AG08395 (cell line): ENCODE measurements at regions not wholly inside any gene's neighbourhood (a gene's known extent, or its start where the extent isn't known, plus 50 kb on each side); places are given as distances from the start of the nearest gene placed in this dataset.

Experiments used
- DNase-seq: peaks from one replicate; pipeline ENCODE4 v3.0.0; 2012; ENCODE audit warnings: mixed read lengths, low spot score

GRCh38 chr6:102581378-102582124, 1188.0 kb downstream of the GRIK2 start:
- no peak for DNase-seq

- no peak for DNase-seq
These were observed 1177.9 kb downstream of the GRIK2 start for GRCh38 chr6:102571236-102571908.

DNA sequence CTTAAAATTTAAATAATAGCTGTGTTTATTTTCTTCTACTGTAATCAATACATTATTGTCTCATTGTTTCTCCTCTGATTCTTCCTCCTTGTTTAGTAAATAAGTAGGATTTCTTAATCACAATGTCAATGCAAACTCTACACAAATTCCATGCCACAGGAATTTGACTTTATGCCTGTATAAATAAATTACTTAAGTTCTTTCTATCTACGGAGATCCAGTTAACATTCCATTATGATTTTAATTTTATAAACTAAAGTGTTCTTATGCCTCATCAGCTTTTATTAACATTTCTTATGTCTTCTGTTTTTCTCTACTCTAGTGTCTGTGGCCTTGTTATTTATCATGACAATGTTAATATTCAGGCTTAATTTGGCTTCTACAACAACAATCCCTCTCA, 1169.2 kb downstream of the GRIK2 start:
- DNase-seq = no peak

DNA sequence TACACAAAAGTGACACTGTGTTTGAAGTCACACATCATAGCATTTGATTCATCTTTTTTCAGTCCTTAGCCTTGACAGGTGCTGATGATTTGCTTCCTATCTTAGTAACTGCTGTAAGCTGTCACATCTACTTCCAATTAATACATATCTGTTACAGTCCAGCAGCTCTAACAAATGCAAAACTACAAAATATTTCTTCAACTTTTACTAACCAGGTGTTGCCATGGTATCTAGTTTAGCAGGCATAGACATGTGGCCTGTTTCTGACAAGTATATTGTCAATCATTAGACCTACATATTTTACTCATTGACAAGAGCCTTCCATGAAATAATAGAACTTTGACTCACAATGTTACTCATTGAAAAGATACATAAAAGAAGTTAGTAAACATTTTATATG, 1159.7 kb downstream of the GRIK2 start:
- no peak for DNase-seq

GRCh38 chr6:102549221-102549874, 1155.8 kb downstream of the GRIK2 start:
- DNase-seq = no peak

DNA sequence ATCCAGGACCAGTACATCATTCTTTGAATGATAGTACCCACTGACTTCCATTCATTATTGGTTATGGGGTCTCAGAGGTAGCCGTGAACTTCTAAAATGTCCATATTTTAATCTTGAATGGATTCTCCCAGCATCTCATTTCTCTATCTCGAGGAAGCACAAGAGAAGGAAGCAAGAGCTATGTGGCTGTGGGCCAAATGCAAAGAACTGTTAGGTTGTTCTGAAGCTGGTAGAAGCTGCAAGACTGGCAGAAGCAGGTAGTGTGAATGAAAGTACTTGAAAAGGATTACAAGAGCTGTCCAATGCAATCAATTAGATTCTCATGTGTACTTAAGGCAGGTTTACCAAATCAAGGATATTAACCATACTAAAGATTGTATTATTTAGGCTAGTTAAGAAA, 1131.8 kb downstream of the GRIK2 start:
- no peak for DNase-seq

- DNase-seq = no peak
These were observed 1127.5 kb downstream of the GRIK2 start for GRCh38 chr6:102520966-102521365.

GRCh38 chr6:102517506-102517905, 1124.0 kb downstream of the GRIK2 start:
- no peak for DNase-seq

DNA sequence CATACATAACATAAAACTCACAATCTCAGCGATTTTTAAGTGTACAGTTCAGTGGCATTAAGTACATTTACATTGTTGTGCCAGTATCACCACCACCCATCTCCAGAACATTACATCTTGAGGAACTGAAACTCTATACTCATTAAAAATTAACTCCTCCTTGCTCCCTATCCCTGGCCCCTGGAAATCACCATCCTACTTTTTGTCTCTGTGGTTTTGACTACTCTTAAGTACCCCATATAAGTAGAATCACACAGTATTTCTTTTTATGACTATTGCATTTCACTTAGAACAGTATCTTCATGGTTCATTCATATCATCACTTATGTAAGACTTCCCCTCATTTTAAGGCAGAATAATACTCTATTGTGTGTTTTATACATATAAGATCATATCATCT, 1108.1 kb downstream of the GRIK2 start:
- no peak for DNase-seq

- no peak for DNase-seq
These were observed 1101.3 kb downstream of the GRIK2 start for GRCh38 chr6:102494808-102495207.

DNA sequence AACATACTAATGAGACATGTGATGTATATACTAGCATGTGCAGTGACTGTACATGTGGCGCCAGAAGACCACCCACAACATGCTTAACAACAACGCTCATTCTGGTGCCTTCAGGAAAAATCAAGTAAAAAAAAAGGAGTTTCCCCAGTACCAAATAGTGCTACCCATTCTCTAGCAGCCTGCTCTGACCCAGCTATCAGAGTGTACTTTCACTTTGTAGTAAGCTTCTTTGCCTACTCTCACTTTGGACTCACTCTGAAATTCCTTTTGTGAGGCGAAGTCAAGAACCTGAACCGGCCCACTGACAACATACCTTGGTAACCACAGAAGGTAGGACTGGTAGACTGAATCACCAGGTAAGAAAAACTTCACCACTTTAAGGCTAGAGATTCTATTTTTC, 1100.0 kb downstream of the GRIK2 start:
- DNase-seq = no peak

- DNase-seq = no peak
These were observed 1095.2 kb downstream of the GRIK2 start for GRCh38 chr6:102488729-102489128.

DNA sequence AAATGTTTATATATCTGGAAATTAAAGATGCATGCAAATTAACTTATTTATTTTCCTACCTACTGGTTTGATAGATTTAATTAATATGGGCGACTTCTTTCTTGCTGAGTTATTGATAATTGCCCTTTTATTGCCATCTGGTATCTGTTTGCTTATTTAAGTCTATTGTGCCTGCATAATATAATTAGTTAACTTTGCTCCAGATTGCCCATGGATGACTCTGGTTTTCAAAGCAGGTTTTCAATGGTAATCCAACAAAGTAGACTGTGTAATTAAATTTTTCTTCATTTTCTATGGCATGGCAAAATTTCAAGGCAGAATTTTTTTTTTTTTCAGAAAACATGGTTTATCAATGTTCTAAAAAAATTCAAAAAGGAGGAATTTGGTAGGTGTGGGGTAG, 1092.0 kb downstream of the GRIK2 start:
- DNase-seq = no peak

DNA sequence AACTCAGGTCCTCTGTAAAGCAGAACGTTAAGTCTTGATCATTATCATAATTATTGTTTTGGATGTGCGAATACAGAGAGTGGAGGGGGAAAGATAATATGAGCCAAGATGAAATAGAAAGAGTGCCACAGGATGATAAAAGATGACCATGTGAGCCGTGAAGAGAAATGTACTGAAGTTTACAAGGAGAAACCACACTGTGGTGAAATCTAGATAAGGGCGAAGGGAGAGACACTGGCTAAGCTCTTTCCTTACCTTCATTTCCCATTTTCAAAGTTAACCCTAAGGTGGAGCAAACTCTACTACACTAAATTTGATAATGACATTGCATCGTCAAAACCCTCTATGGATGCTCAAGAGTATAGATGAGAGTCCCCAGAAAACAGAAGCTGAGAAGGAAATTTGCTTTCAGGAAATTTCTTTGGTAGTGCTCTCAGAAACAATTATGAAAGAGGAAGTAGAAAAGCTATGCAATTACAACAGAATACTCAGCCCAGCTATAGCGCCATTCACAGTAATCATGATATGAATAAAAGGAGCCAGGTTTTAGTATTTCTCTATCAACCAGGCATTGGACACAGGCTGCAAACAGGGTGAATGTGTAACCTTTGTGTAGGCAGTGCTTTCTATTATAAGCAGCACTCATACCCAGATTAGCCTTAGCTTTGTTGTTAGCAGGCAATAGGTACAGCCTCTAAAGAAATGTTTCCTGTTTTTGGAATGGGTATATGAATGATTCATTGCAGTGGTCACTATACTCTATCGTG, 1080.7 kb downstream of the GRIK2 start:
- DNase-seq = no peak

DNA sequence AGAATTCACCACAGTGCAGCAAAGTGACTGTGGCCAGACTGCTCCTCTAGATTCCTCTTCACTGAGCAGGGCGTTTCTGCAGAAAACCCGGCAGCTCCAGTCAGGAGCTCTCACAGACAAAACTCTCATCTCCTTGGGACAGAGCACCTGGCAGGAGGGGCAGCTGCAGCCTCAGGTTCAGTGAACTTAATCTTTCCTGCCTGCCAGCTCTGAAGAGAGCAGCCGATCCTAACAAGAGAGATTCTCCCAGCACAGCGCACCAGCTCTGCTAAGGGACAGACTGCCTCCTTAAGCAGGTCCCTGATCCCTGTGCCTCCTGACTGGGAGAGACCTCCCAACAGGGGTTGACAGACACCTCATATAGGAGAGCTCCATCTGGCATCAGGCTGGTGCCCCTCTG, 1065.5 kb downstream of the GRIK2 start:
- DNase-seq = no peak

GRCh38 chr6:102438171-102438570, 1044.7 kb downstream of the GRIK2 start:
- DNase-seq = no peak

GRCh38 chr6:102417368-102417998, 1024.0 kb downstream of the GRIK2 start:
- no peak for DNase-seq

DNA sequence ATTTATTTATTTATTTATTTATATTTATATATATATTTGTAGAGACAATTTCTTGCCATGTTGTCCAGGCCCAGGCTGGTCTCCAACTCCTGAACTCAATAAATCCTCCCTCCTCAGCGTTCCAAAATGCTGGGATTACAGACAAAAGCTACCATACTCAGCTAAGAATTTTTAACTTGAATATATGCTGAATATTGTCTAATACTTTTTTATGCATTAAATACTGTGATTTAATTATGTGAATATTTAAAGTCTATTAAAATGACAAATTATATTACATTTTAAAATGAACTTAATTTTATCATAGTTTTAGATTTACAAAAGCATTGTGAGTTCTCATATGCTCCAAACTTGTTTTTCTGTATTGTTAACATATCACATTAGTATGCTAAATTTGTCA, 1022.4 kb downstream of the GRIK2 start:
- DNase-seq = no peak

DNA sequence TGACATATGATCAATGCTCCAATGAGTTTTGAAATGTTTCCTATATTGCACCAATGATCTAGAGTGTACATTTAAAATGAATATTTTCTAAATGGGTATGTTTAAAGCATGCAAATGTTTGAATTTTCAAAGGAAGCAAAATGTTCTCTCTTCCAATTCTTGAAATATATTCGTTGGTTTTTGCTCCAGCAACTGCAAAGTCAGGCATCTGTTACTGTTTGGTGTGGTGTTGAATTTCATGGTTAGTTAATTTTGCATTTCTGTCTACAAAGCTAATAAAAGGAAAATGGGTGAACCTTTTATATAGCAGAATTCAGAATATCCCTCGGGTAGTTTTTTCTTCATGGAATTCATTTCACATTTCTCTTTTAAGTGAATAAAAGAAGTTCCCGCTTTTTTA, 1018.3 kb downstream of the GRIK2 start:
- DNase-seq = no peak

GRCh38 chr6:102407886-102408741, 1014.6 kb downstream of the GRIK2 start:
- DNase-seq = no peak

GRCh38 chr6:102405860-102406259, 1012.4 kb downstream of the GRIK2 start:
- no peak for DNase-seq
